DLD1 (cell line): ENCODE measurements at regions not wholly inside any gene's neighbourhood (a gene's known extent, or its start where the extent isn't known, plus 50 kb on each side); places are given as distances from the start of the nearest gene placed in this dataset.
"Not testable (repeated sequence)": the region's sequence is repeated elsewhere in the genome, so short reads cannot be mapped to it uniquely, and the experiment has no call there.

Source experiments
- in situ Hi-C: cut with HindIII; loops from 2 replicates; pipeline ENCODE4 v1.10.0; 2017; ENCODE audit warnings: low sequenced_read_pairs

GRCh38 chr12:128021561-128021960 lies 245.4 kb upstream of the TMEM132C start:
- in situ Hi-C loops, result no loop called here

GRCh38 chr12:128025589-128026245 lies 241.3 kb upstream of the TMEM132C start:
- in situ Hi-C loops, result no loop called here

GRCh38 chr12:128026696-128027574 lies 240.0 kb upstream of the TMEM132C start:
- in situ Hi-C loops, result no loop called here

GRCh38 chr12:128033473-128033872 lies 233.5 kb upstream of the TMEM132C start:
- in situ Hi-C loops, result no loop called here

- in situ Hi-C loops, result no loop called here
These were observed 226.0 kb upstream of the TMEM132C start for GRCh38 chr12:128040971-128041370.

GRCh38 chr12:128042283-128042682 lies 224.7 kb upstream of the TMEM132C start:
- in situ Hi-C loops, result not testable (repeated sequence)

GRCh38 chr12:128042825-128043224 lies 224.1 kb upstream of the TMEM132C start:
- in situ Hi-C loops, result no loop called here

GRCh38 chr12:128043317-128043716 lies 223.7 kb upstream of the TMEM132C start:
- in situ Hi-C loops, result no loop called here

GRCh38 chr12:128047266-128048060 lies 219.5 kb upstream of the TMEM132C start:
- in situ Hi-C loops, result no loop called here

GRCh38 chr12:128052331-128052730 lies 214.6 kb upstream of the TMEM132C start:
- in situ Hi-C loops, result no loop called here

- in situ Hi-C loops, result no loop called here
These were observed 214.2 kb upstream of the TMEM132C start for GRCh38 chr12:128052777-128053176.

- in situ Hi-C loops, result no loop called here
These were observed 211.4 kb upstream of the TMEM132C start for GRCh38 chr12:128055567-128055966.

- in situ Hi-C loops, result no loop called here
These were observed 210.7 kb upstream of the TMEM132C start for GRCh38 chr12:128056136-128056801.

- in situ Hi-C loops, result no loop called here
These were observed 209.4 kb upstream of the TMEM132C start for GRCh38 chr12:128057586-128057985.

GRCh38 chr12:128059621-128060370 lies 207.2 kb upstream of the TMEM132C start:
- in situ Hi-C loops, result no loop called here

- in situ Hi-C loops, result no loop called here
These were observed 198.8 kb upstream of the TMEM132C start for GRCh38 chr12:128068211-128068610.

GRCh38 chr12:128069359-128069997 lies 197.5 kb upstream of the TMEM132C start:
- in situ Hi-C loops, result no loop called here

- in situ Hi-C loops, result no loop called here
These were observed 193.0 kb upstream of the TMEM132C start for GRCh38 chr12:128073937-128074336.

- in situ Hi-C loops, result no loop called here
These were observed 191.6 kb upstream of the TMEM132C start for GRCh38 chr12:128075332-128075731.

- in situ Hi-C loops, result no loop called here
These were observed 190.8 kb upstream of the TMEM132C start for GRCh38 chr12:128076188-128076587.
